HEK293 (cell line): ENCODE measurements at regions not wholly inside any gene's neighbourhood (a gene's known extent, or its start where the extent isn't known, plus 50 kb on each side); places are given as distances from the start of the nearest gene placed in this dataset.

Experiments used
- PRDM2 ChIP-seq: fragments of 450-650 bp; formaldehyde crosslinking; IDR thresholded peaks from 2 replicates; pipeline ENCODE4 v1.5.1; 2016; ENCODE audit warnings: missing biosample characterization, missing genetic modification characterization, borderline replicate concordance
- ZBTB8A ChIP-seq: fragments of 450-650 bp; formaldehyde crosslinking; IDR thresholded peaks from 2 replicates; pipeline ENCODE4 v1.5.1; 2016; ENCODE audit warnings: missing biosample characterization, missing genetic modification characterization
- ZNF24 ChIP-seq: fragments of 450-650 bp; formaldehyde crosslinking; IDR thresholded peaks from 2 replicates; pipeline ENCODE4 v1.5.1; 2016; ENCODE audit warnings: missing biosample characterization, missing genetic modification characterization
- ZNF266 ChIP-seq: fragments of 450-650 bp; formaldehyde crosslinking; IDR thresholded peaks from 2 replicates; pipeline ENCODE4 v1.5.1; 2016; ENCODE audit warnings: missing biosample characterization, missing genetic modification characterization, low read depth
- ZSCAN30 ChIP-seq: fragments of 450-650 bp; IDR thresholded peaks from 2 replicates; pipeline ENCODE4 v1.5.1; 2018; ENCODE audit warnings: missing biosample characterization, mild to moderate bottlenecking, missing genetic modification characterization, moderate library complexity
- ZXDB ChIP-seq: fragments of 450-650 bp; formaldehyde crosslinking; IDR thresholded peaks from 2 replicates; pipeline ENCODE4 v1.5.1; 2016; ENCODE audit warnings: missing biosample characterization, missing genetic modification characterization
- TF ChIP-seq, protein P1 (sequence below): sonication (generic); formaldehyde crosslinking; IDR thresholded peaks from 2 replicates; pipeline ENCODE4 v1.8.1; 2022; ENCODE audit warnings: mild to moderate bottlenecking, moderate library complexity, missing genetic modification reagents
- TF ChIP-seq, protein P2 (sequence below): fragments of 450-650 bp; formaldehyde crosslinking; IDR thresholded peaks from 2 replicates; pipeline ENCODE4 v1.5.1; 2017; ENCODE audit warnings: missing biosample characterization, mild to moderate bottlenecking, missing genetic modification characterization, moderate library complexity
- TF ChIP-seq, protein P3 (sequence below): fragments of 450-650 bp; formaldehyde crosslinking; IDR thresholded peaks from 2 replicates; pipeline ENCODE4 v1.5.1; 2016; ENCODE audit warnings: missing biosample characterization, missing genetic modification characterization

GRCh38 chr3:69511361-69511760, 125.5 kb upstream of the FRMD4B start:
- no peak for TF ChIP-seq ZNF266 (tag by site-specific recombination)
- TF ChIP-seq, protein P1, sequence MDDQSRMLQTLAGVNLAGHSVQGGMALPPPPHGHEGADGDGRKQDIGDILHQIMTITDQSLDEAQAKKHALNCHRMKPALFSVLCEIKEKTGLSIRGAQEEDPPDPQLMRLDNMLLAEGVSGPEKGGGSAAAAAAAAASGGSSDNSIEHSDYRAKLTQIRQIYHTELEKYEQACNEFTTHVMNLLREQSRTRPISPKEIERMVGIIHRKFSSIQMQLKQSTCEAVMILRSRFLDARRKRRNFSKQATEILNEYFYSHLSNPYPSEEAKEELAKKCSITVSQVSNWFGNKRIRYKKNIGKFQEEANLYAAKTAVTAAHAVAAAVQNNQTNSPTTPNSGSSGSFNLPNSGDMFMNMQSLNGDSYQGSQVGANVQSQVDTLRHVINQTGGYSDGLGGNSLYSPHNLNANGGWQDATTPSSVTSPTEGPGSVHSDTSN (CRISPR knock-in tag), result no peak
- TF ChIP-seq, protein P2, sequence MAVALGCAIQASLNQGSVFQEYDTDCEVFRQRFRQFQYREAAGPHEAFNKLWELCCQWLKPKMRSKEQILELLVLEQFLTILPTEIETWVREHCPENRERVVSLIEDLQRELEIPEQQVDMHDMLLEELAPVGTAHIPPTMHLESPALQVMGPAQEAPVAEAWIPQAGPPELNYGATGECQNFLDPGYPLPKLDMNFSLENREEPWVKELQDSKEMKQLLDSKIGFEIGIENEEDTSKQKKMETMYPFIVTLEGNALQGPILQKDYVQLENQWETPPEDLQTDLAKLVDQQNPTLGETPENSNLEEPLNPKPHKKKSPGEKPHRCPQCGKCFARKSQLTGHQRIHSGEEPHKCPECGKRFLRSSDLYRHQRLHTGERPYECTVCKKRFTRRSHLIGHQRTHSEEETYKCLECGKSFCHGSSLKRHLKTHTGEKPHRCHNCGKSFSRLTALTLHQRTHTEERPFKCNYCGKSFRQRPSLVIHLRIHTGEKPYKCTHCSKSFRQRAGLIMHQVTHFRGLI, result no peak
- TF ChIP-seq, protein P3, sequence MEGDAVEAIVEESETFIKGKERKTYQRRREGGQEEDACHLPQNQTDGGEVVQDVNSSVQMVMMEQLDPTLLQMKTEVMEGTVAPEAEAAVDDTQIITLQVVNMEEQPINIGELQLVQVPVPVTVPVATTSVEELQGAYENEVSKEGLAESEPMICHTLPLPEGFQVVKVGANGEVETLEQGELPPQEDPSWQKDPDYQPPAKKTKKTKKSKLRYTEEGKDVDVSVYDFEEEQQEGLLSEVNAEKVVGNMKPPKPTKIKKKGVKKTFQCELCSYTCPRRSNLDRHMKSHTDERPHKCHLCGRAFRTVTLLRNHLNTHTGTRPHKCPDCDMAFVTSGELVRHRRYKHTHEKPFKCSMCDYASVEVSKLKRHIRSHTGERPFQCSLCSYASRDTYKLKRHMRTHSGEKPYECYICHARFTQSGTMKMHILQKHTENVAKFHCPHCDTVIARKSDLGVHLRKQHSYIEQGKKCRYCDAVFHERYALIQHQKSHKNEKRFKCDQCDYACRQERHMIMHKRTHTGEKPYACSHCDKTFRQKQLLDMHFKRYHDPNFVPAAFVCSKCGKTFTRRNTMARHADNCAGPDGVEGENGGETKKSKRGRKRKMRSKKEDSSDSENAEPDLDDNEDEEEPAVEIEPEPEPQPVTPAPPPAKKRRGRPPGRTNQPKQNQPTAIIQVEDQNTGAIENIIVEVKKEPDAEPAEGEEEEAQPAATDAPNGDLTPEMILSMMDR, result no peak
- no peak for TF ChIP-seq PRDM2 (tag by site-specific recombination)
- TF ChIP-seq ZNF24 (tag by site-specific recombination), result no peak
- no peak for TF ChIP-seq ZSCAN30
- TF ChIP-seq ZBTB8A, result no peak
- no peak for TF ChIP-seq ZXDB (tag by site-specific recombination)
